ENCODE measurements at regions not wholly inside any gene's neighbourhood (a gene's known extent, or its start where the extent isn't known, plus 50 kb on each side); places are given as distances from the start of the nearest gene placed in this dataset.

DNA sequence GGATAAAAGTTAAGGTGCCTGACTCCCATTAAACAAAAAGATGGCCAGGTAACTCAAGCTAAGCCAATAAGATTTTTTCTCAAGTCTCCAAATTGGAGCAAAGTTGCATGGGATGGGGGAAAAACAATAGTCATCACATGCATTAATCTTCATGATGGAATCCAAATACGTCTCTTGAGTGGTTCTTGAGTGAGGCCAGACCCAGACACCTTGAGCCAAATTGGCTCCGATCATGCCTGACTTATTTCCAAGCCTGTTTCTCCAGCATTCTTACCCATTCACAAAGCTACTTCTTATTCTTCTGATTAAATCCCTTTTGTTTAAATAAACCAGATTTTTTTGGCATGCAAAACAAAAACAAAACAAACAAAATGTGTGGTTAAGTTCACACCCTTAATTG lies 420.3 kb upstream of the NRSN1 start:
- ATAC-seq = no peak
- H3K27ac ChIP-seq = no peak overlapping the region
- H3K36me3 ChIP-seq (replicated peaks in 1 of 2; ENCODE audit: insufficient read depth in 1 of 2, low read depth in 2 of 2) = no peaks in the 10 kb centered on the region
- intact Hi-C loops (cut with DNase I) = no loop called here
- no peaks in the 10 kb centered on the region for H3K27me3 ChIP-seq
- no peak for DNase-seq
- TF ChIP-seq POLR2A (IDR thresholded peaks at IDR 0.05) = no peak
- TF ChIP-seq, protein P1, sequence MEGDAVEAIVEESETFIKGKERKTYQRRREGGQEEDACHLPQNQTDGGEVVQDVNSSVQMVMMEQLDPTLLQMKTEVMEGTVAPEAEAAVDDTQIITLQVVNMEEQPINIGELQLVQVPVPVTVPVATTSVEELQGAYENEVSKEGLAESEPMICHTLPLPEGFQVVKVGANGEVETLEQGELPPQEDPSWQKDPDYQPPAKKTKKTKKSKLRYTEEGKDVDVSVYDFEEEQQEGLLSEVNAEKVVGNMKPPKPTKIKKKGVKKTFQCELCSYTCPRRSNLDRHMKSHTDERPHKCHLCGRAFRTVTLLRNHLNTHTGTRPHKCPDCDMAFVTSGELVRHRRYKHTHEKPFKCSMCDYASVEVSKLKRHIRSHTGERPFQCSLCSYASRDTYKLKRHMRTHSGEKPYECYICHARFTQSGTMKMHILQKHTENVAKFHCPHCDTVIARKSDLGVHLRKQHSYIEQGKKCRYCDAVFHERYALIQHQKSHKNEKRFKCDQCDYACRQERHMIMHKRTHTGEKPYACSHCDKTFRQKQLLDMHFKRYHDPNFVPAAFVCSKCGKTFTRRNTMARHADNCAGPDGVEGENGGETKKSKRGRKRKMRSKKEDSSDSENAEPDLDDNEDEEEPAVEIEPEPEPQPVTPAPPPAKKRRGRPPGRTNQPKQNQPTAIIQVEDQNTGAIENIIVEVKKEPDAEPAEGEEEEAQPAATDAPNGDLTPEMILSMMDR (IDR thresholded peaks at IDR 0.05) = no peak
- H3K4me3 ChIP-seq = no peak overlapping the region
- no peaks in the 10 kb centered on the region for H3K4me1 ChIP-seq
- WGBS, 2 donors = 63% methylated on average over 2 of the region's 2 CpGs
- H3K9me3 ChIP-seq = no peaks in the 10 kb centered on the region

DNA sequence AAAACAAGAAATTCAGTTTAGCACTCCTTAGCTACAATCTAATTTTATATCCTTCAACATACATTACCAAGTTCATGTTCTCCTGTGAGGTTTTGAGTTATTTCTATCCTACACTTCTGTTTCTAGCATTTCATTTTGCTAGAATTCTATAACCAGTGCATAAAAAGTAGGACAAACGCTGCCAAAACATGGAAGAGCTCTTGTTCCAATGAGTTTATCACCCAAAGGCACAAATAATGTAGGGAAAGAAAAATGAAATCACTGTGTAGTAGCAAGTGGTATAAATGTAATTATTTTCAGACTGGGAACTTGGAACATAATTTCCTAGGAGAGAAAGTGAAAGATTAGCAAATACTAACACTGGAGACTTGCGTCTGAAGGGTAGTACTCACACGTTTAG lies 413.3 kb upstream of the NRSN1 start:
- DNase-seq (no peak), ATAC-seq (no peak)
- H3K9me3 ChIP-seq = no peaks in the 10 kb centered on the region
- no peaks in the 10 kb centered on the region for H3K27me3 ChIP-seq
- whole genome bisulfite sequencing, 2 donors = 46 to 47% methylated on average over 3 of the region's 3 CpGs
- no peak overlapping the region for H3K27ac ChIP-seq
- no peak overlapping the region for H3K4me3 ChIP-seq
- intact Hi-C loops (cut with DNase I) = no loop called here
- H3K4me1 ChIP-seq = no peaks in the 10 kb centered on the region
- H3K36me3 ChIP-seq (replicated peaks in 1 of 2; ENCODE audit: insufficient read depth in 1 of 2, low read depth in 2 of 2) = no peaks in the 10 kb centered on the region
- TF ChIP-seq, protein P1 (IDR thresholded peaks at IDR 0.05) = no peak
- no peak for TF ChIP-seq POLR2A (IDR thresholded peaks at IDR 0.05)

DNA sequence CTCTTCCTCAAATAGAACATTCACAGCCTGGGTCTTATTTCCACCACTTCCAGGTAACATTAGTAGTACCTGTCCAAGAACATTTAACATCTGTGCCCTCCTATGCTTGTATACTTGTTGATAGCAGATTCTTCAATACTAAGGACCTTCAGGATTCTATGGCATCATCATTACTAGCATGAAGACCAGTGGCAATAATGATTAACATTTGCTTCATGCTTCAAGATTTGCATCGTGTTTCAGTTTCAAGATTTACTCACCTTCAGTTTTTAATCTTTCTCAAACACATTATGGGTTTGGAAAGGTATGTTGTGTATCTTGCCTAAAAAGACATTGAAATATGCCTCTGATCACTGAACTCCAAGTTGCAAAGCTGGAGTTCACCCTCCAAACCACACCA lies 412.8 kb upstream of the NRSN1 start:
- no peaks in the 10 kb centered on the region for H3K36me3 ChIP-seq (replicated peaks in 1 of 2; ENCODE audit: insufficient read depth in 1 of 2, low read depth in 2 of 2)
- H3K27ac ChIP-seq = no peak overlapping the region
- no peak overlapping the region for H3K4me3 ChIP-seq
- H3K27me3 ChIP-seq = no peaks in the 10 kb centered on the region
- no peaks in the 10 kb centered on the region for H3K4me1 ChIP-seq
- H3K9me3 ChIP-seq = no peaks in the 10 kb centered on the region
- TF ChIP-seq, protein P1 (IDR thresholded peaks at IDR 0.05) = no peak
- no peak for TF ChIP-seq POLR2A (IDR thresholded peaks at IDR 0.05)
- ATAC-seq (no peak), DNase-seq (no peak)
- 26 to 61% methylated on average over 1 of the region's 1 CpG for WGBS, 2 donors
- intact Hi-C loops (cut with DNase I) = no loop called here

DNA sequence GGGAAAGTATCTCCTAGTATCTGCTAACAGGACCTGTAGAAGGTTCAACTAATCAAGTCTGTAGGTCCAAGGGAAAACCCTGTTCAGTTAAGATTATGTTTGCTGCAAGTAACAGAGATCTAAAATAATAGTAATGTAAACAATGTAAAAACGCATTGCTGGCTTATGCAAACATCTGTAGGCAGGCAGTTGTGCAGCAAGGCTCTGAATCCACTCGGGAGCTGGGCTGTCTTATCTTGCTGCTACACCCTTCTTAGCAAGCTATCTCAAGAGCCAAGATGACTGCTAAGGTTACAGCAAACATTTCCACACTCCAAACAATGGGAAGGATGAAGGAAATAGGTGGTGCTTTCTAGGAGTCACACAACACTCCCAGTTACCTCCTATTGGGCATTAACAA lies 397.3 kb upstream of the NRSN1 start:
- H3K27me3 ChIP-seq = no peaks in the 10 kb centered on the region
- no peak overlapping the region for H3K4me3 ChIP-seq
- no peaks in the 10 kb centered on the region for H3K4me1 ChIP-seq
- no peak for TF ChIP-seq POLR2A (IDR thresholded peaks at IDR 0.05)
- TF ChIP-seq, protein P1 (IDR thresholded peaks at IDR 0.05) = no peak
- intact Hi-C loops (cut with DNase I) = no loop called here
- 13% methylated on average over 2 of the region's 2 CpGs for WGBS, 2 donors
- no peaks in the 10 kb centered on the region for H3K9me3 ChIP-seq
- ATAC-seq = no peak
- H3K27ac ChIP-seq = no peak overlapping the region
- H3K36me3 ChIP-seq (replicated peaks in 1 of 2; ENCODE audit: insufficient read depth in 1 of 2, low read depth in 2 of 2) = no peaks in the 10 kb centered on the region
- no peak for DNase-seq

DNA sequence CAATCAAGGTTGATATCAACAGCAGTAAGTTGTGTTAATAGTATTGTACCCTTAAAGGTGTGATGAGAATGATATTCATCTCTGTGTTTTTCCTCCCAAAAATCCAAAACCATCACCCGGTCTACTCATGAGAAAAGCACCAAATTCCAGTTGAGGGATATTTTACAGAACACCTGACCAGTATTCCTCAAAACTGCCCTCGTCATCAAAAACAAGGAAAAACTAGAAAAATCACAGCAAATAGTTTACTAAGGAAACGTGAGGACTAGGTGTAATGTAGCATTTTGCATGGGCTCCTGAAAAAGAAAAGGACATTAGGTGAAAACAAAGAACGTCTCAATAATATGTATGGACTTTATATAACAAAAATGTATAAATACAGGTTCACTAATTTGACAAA lies 394.4 kb upstream of the NRSN1 start:
- DNase-seq (no peak), ATAC-seq (no peak)
- Histone ChIP-seq H3K36me3 (replicated peaks in 1 of 2; ENCODE audit: insufficient read depth in 1 of 2, low read depth in 2 of 2) (no peaks in the 10 kb centered on the region), H3K9me3 (no peaks in the 10 kb centered on the region), H3K27ac (no peak overlapping the region), H3K4me3 (no peak overlapping the region), H3K27me3 (no peaks in the 10 kb centered on the region), H3K4me1 (no peaks in the 10 kb centered on the region)
- 54 to 65% methylated on average over 4 of the region's 4 CpGs for WGBS, 2 donors
- TF ChIP-seq, protein P1 (IDR thresholded peaks at IDR 0.05) = no peak
- TF ChIP-seq POLR2A (IDR thresholded peaks at IDR 0.05) = no peak
- intact Hi-C loops (cut with DNase I) = no loop called here
